ENCODE measurements at regions not wholly inside any gene's neighbourhood (a gene's known extent, or its start where the extent isn't known, plus 50 kb on each side); places are given as distances from the start of the nearest gene placed in this dataset.

GRCh38 chr4:186775902-186776301 lies 52.2 kb upstream of the FAT1 start:
- no peak for TF ChIP-seq ZNF274 (IDR thresholded peaks at IDR 0.05; ENCODE audit: low read depth, low read length)
- no peak for TF ChIP-seq SUZ12 (IDR thresholded peaks at IDR 0.05; ENCODE audit: extremely low read depth, insufficient read depth, insufficient read length)
- no peak for TF ChIP-seq YY1 (IDR thresholded peaks at IDR 0.05; ENCODE audit: insufficient read depth, insufficient read length)
- H3K4me3 ChIP-seq (ENCODE audit: insufficient read length, low read depth): no peak overlapping the region
- no peak for DNase-seq (ENCODE audit: low read depth, low spot score)

DNA sequence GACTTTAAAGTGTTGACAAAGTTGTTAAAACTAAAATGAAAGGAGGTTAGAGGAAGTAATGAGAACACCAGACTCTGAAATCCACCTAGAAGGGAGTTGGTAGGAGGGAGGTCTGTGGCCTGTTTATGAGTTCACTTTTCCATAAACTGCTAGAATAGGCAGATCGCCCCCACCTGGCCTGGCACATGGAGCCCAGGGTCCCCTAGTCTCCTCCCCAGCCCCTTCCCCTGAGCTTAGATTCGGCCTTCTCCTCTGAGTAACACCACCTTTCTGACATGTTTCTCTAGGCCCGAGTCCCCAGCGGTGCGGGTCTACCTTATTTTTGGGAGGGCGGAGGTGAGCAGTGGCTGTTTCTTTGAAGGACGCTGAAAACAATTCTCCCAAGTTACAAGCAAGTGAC lies 54.5 kb upstream of the FAT1 start:
- no peaks in the 10 kb centered on the region for H3K36me3 ChIP-seq (ENCODE audit: insufficient read depth, insufficient read length, low read length)
- no peaks in the 10 kb centered on the region for H3K27me3 ChIP-seq (ENCODE audit: insufficient read depth, insufficient read length)
- no peak for DNase-seq (ENCODE audit: low read depth, low spot score)
- no peak overlapping the region for H3K9ac ChIP-seq (ENCODE audit: insufficient read length, low read depth)
- TF ChIP-seq YY1 (IDR thresholded peaks at IDR 0.05; ENCODE audit: insufficient read depth, insufficient read length) (no peak), SUZ12 (IDR thresholded peaks at IDR 0.05; ENCODE audit: extremely low read depth, insufficient read depth, insufficient read length) (no peak), ZNF274 (IDR thresholded peaks at IDR 0.05; ENCODE audit: low read depth, low read length) (no peak)
- no peaks in the 10 kb centered on the region for H3K4me1 ChIP-seq (ENCODE audit: insufficient read depth, insufficient read length)
- H3K4me3 ChIP-seq (ENCODE audit: insufficient read length, low read depth): no peak overlapping the region
- no peaks in the 10 kb centered on the region for H3K9me3 ChIP-seq (ENCODE audit: insufficient read depth, low read length)

More at GRCh38 chr4:186775902-186776301, 52.2 kb upstream of the FAT1 start:
- Histone ChIP-seq H3K9ac (ENCODE audit: insufficient read length, low read depth) (no peak overlapping the region), H3K4me1 (ENCODE audit: insufficient read depth, insufficient read length) (no peaks in the 10 kb centered on the region), H3K36me3 (ENCODE audit: insufficient read depth, insufficient read length, low read length) (no peaks in the 10 kb centered on the region), H3K27me3 (ENCODE audit: insufficient read depth, insufficient read length) (no peaks in the 10 kb centered on the region), H3K9me3 (ENCODE audit: insufficient read depth, low read length) (no peaks in the 10 kb centered on the region)

- DNase-seq (ENCODE audit: low read depth, low spot score): no peak
- H3K36me3 ChIP-seq (ENCODE audit: insufficient read depth, insufficient read length, low read length): no peaks in the 10 kb centered on the region
- no peaks in the 10 kb centered on the region for H3K9me3 ChIP-seq (ENCODE audit: insufficient read depth, low read length)
Observed at GRCh38 chr4:186780291-186781031, 56.8 kb upstream of the FAT1 start.

GRCh38 chr4:186781032-186781917 lies 57.6 kb upstream of the FAT1 start:
- Histone ChIP-seq H3K9ac (ENCODE audit: insufficient read length, low read depth) (no peak overlapping the region), H3K36me3 (ENCODE audit: insufficient read depth, insufficient read length, low read length) (no peaks in the 10 kb centered on the region), H3K27me3 (ENCODE audit: insufficient read depth, insufficient read length) (no peaks in the 10 kb centered on the region), H3K4me1 (ENCODE audit: insufficient read depth, insufficient read length) (no peaks in the 10 kb centered on the region), H3K9me3 (ENCODE audit: insufficient read depth, low read length) (no peaks in the 10 kb centered on the region), H3K4me3 (ENCODE audit: insufficient read length, low read depth) (no peak overlapping the region)
- no peak for DNase-seq (ENCODE audit: low read depth, low spot score)
- TF ChIP-seq YY1 (IDR thresholded peaks at IDR 0.05; ENCODE audit: insufficient read depth, insufficient read length) (no peak), ZNF274 (IDR thresholded peaks at IDR 0.05; ENCODE audit: low read depth, low read length) (no peak), SUZ12 (IDR thresholded peaks at IDR 0.05; ENCODE audit: extremely low read depth, insufficient read depth, insufficient read length) (no peak)

More at GRCh38 chr4:186780291-186781031, 56.8 kb upstream of the FAT1 start:
- Histone ChIP-seq H3K27me3 (ENCODE audit: insufficient read depth, insufficient read length) (no peaks in the 10 kb centered on the region), H3K9ac (ENCODE audit: insufficient read length, low read depth) (no peak overlapping the region), H3K4me3 (ENCODE audit: insufficient read length, low read depth) (no peak overlapping the region), H3K4me1 (ENCODE audit: insufficient read depth, insufficient read length) (no peaks in the 10 kb centered on the region)
- TF ChIP-seq ZNF274 (IDR thresholded peaks at IDR 0.05; ENCODE audit: low read depth, low read length) (no peak), YY1 (IDR thresholded peaks at IDR 0.05; ENCODE audit: insufficient read depth, insufficient read length) (no peak), SUZ12 (IDR thresholded peaks at IDR 0.05; ENCODE audit: extremely low read depth, insufficient read depth, insufficient read length) (no peak)

DNA sequence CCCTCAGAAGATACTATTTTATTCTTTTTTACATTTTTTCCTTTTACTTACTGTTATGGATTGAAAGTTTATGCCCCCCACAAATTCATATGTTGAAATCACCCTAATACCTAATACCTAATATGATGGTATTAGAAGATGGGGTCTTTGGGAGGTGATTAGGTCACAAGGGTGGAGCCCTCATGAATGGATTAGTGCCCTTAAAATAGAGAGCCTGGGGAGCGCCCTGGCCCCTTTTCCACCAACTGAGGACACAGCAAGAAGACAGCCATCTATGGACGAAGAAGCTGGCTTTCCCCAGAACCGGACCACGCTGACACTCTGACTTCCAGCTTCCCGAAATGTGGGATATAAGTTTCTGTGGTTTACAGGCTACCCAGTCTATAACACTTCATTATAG lies 58.6 kb upstream of the FAT1 start:
- Histone ChIP-seq H3K9me3 (ENCODE audit: insufficient read depth, low read length) (no peaks in the 10 kb centered on the region), H3K27me3 (ENCODE audit: insufficient read depth, insufficient read length) (no peaks in the 10 kb centered on the region)
- TF ChIP-seq ZNF274 (IDR thresholded peaks at IDR 0.05; ENCODE audit: low read depth, low read length) (no peak), SUZ12 (IDR thresholded peaks at IDR 0.05; ENCODE audit: extremely low read depth, insufficient read depth, insufficient read length) (no peak), YY1 (IDR thresholded peaks at IDR 0.05; ENCODE audit: insufficient read depth, insufficient read length) (no peak)

GRCh38 chr4:186787536-186787935 lies 63.9 kb upstream of the FAT1 start:
- H3K27me3 ChIP-seq (ENCODE audit: insufficient read depth, insufficient read length): no peaks in the 10 kb centered on the region
- no peaks in the 10 kb centered on the region for H3K36me3 ChIP-seq (ENCODE audit: insufficient read depth, insufficient read length, low read length)
- DNase-seq (ENCODE audit: low read depth, low spot score): no peak
- no peaks in the 10 kb centered on the region for H3K9me3 ChIP-seq (ENCODE audit: insufficient read depth, low read length)
- no peak overlapping the region for H3K4me3 ChIP-seq (ENCODE audit: insufficient read length, low read depth)
- TF ChIP-seq SUZ12 (IDR thresholded peaks at IDR 0.05; ENCODE audit: extremely low read depth, insufficient read depth, insufficient read length) (no peak), YY1 (IDR thresholded peaks at IDR 0.05; ENCODE audit: insufficient read depth, insufficient read length) (no peak), ZNF274 (IDR thresholded peaks at IDR 0.05; ENCODE audit: low read depth, low read length) (no peak)
- H3K9ac ChIP-seq (ENCODE audit: insufficient read length, low read depth): no peak overlapping the region
- H3K4me1 ChIP-seq (ENCODE audit: insufficient read depth, insufficient read length): no peaks in the 10 kb centered on the region

More for the DNA sequence above, 58.6 kb upstream of the FAT1 start:
- DNase-seq (ENCODE audit: low read depth, low spot score): no peak
- no peaks in the 10 kb centered on the region for H3K36me3 ChIP-seq (ENCODE audit: insufficient read depth, insufficient read length, low read length)
- no peaks in the 10 kb centered on the region for H3K4me1 ChIP-seq (ENCODE audit: insufficient read depth, insufficient read length)
- H3K4me3 ChIP-seq (ENCODE audit: insufficient read length, low read depth): no peak overlapping the region
- no peak overlapping the region for H3K9ac ChIP-seq (ENCODE audit: insufficient read length, low read depth)

GRCh38 chr4:186789651-186790050 lies 66.0 kb upstream of the FAT1 start:
- Histone ChIP-seq H3K36me3 (ENCODE audit: insufficient read depth, insufficient read length, low read length) (no peaks in the 10 kb centered on the region), H3K9me3 (ENCODE audit: insufficient read depth, low read length) (no peaks in the 10 kb centered on the region), H3K4me1 (ENCODE audit: insufficient read depth, insufficient read length) (no peaks in the 10 kb centered on the region), H3K9ac (ENCODE audit: insufficient read length, low read depth) (no peak overlapping the region), H3K4me3 (ENCODE audit: insufficient read length, low read depth) (no peak overlapping the region), H3K27me3 (ENCODE audit: insufficient read depth, insufficient read length) (no peaks in the 10 kb centered on the region)
- TF ChIP-seq SUZ12 (IDR thresholded peaks at IDR 0.05; ENCODE audit: extremely low read depth, insufficient read depth, insufficient read length): no peak
- TF ChIP-seq YY1 (IDR thresholded peaks at IDR 0.05; ENCODE audit: insufficient read depth, insufficient read length): no peak
- no peak for TF ChIP-seq ZNF274 (IDR thresholded peaks at IDR 0.05; ENCODE audit: low read depth, low read length)
- DNase-seq (ENCODE audit: low read depth, low spot score): no peak

Data from NT2/D1 (cell line).